Gastrocnemius medialis (tissue), 4 donors: ENCODE measurements at regions not wholly inside any gene's neighbourhood (a gene's known extent, or its start where the extent isn't known, plus 50 kb on each side); places are given as distances from the start of the nearest gene placed in this dataset.

ENCODE experiments used
- ATAC-seq, 2 donors: fragments of 150-250 bp; one replicate each; pipeline ENCODE4 v1.9.1; 2016
- DNase-seq, 2 donors: peaks; one replicate each; pipeline ENCODE4 v3.0.0-alpha.2; 2019
- H3K27ac ChIP-seq, 4 donors: fragments of 200-600 bp; sonication (generic); 1 replicate in 1 of 4; 2 replicates in 3 of 4; pipeline ENCODE4 v1.5.1; 2016 to 2018; ENCODE audit warnings: mild to moderate bottlenecking in 2 of 4, moderate library complexity in 1 of 4
- H3K27me3 ChIP-seq, 3 donors: fragments of 200-600 bp; sonication (generic) in 2 of 3; 1 replicate in 1 of 3; 2 replicates in 2 of 3; pipeline versions ENCODE4 v1.5.1 to v1.6.0; 2016 to 2019; ENCODE audit warnings: mild to moderate bottlenecking in 1 of 3, moderate library complexity in 1 of 3
- H3K36me3 ChIP-seq, 2 donors: fragments of 200-600 bp; sonication (generic) in 1 of 2; one replicate each; pipeline ENCODE4 v1.5.1; 2017 to 2018
- H3K4me1 ChIP-seq, 2 donors: fragments of 200-600 bp; sonication (generic) in 1 of 2; one replicate each; pipeline ENCODE4 v1.5.1; 2016 to 2017; ENCODE audit warnings: mild to moderate bottlenecking in 2 of 2
- H3K4me3 ChIP-seq, 4 donors: fragments of 200-600 bp; sonication (generic) in 3 of 4; 1 replicate in 1 of 4; 2 replicates in 3 of 4; pipeline ENCODE4 v1.5.1; 2016 to 2019; ENCODE audit warnings: mild to moderate bottlenecking in 2 of 4
- H3K9me3 ChIP-seq, 3 donors: fragments of 200-600 bp; sonication (generic) in 2 of 3; 1 replicate in 1 of 3; 2 replicates in 2 of 3; pipeline ENCODE4 v1.5.1; 2016 to 2019
- CTCF ChIP-seq, 5 experiments: fragments of 450-650 bp in 3 of 5; fragments of 200-600 bp in 2 of 5; sonication (generic) in 2 of 5; IDR thresholded peaks in 4 of 5; conservative IDR thresholded peaks in 1 of 5; 1 replicate in 4 of 5; 2 replicates in 1 of 5; pipeline ENCODE4 v1.5.1; 2016 to 2019; ENCODE audit warnings: antibody characterized with exemption in 5 of 5, mild to moderate bottlenecking in 3 of 5, moderate library complexity in 3 of 5
- POLR2A ChIP-seq, 2 donors: fragments of 450-650 bp; IDR thresholded peaks; one replicate each; pipeline ENCODE4 v1.6.1; 2017; ENCODE audit warnings: antibody characterized with exemption in 2 of 2, mild to moderate bottlenecking in 2 of 2, moderate library complexity in 2 of 2
- in situ Hi-C, 4 donors: fragments of 200-750 bp; cut with MboI; loops; one replicate each; pipeline versions ENCODE4 v1.15.0 to v1.8.0; 2017; ENCODE audit warnings: low sequenced_read_pairs in 4 of 4
- intact Hi-C: fragments of 100-400 bp; cut with DNase I; formaldehyde crosslinking; loops from one replicate; pipeline ENCODE4 v1.15.1; 2023; ENCODE audit warnings: low total_unique reads

DNA sequence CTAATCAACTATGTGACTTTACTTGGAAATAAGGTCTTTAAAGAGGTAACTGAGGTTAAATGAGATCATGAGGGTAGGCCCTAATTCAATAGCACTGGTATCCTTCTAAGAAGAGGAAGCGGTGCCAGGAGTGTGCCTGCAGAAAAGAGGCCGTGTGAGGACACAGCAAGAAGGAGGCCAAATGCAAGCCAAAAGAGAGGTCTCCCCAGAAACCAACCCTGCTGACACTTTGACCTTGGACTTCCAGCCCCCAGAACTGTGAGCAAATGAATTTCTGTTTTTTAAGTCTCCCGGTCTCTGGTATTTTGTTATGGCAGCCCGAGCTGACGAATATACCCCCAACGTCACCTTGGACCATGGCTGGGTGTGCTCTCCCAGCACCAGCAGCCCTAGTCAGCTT lies 257.5 kb upstream of the NCKAP5 start:
- intact Hi-C loops, result no loop called here
- H3K36me3 ChIP-seq, result no peaks in the 10 kb centered on the region
- no peak for TF ChIP-seq CTCF (IDR thresholded peaks at IDR 0.05 in 4 of 5, conservative IDR thresholded peaks at IDR 0.05 in 1 of 5)
- no peak overlapping the region for H3K4me3 ChIP-seq
- no peaks in the 10 kb centered on the region for H3K27me3 ChIP-seq
- DNase-seq, result no peak
- no peak for ATAC-seq
- in situ Hi-C loops, result no loop called here
- H3K9me3 ChIP-seq, result no peaks in the 10 kb centered on the region
- no peak overlapping the region for H3K27ac ChIP-seq
- no peaks in the 10 kb centered on the region for H3K4me1 ChIP-seq

- H3K27ac ChIP-seq, result no peak overlapping the region
- H3K36me3 ChIP-seq, result no peaks in the 10 kb centered on the region
- DNase-seq (no peak), ATAC-seq (no peak)
- no peaks in the 10 kb centered on the region for H3K27me3 ChIP-seq
- TF ChIP-seq CTCF (IDR thresholded peaks at IDR 0.05 in 4 of 5, conservative IDR thresholded peaks at IDR 0.05 in 1 of 5) (no peak), POLR2A (IDR thresholded peaks at IDR 0.05) (no peak)
- H3K4me3 ChIP-seq, result no peak overlapping the region
- intact Hi-C loops (no loop called here), in situ Hi-C loops (no loop called here)
- H3K4me1 ChIP-seq, result no peaks in the 10 kb centered on the region
- no peaks in the 10 kb centered on the region for H3K9me3 ChIP-seq
Observed at GRCh38 chr2:133828913-133829312, 260.6 kb upstream of the NCKAP5 start.

DNA sequence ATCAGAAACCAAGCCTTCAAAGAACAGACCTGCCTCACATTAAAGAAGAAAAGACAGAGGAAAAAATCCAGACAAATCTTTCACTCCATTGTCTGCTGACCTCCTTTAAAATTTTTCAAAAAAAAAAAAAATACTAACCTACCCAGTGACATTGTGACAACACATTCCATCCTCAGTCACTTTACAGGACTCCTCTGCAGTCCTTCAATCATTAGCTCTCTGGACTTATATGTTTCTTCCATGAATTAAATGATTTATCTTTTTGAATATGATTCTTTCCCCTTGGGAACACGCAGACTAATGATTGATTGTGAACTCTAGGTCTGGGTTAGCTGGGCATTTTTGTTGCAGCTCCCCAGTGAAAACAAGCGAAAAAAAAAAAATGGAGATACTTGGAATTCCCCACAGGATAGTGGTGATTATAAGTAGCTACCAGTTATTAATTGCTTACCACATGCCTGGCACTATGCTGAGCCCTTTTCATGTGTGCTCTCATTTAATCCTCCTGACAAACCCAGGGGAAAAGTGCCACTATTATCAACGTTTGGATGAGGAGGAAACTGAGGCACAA lies 261.3 kb upstream of the NCKAP5 start:
- DNase-seq (no peak), ATAC-seq (no peak)
- no peaks in the 10 kb centered on the region for H3K27me3 ChIP-seq
- TF ChIP-seq POLR2A (IDR thresholded peaks at IDR 0.05), result no peak
- TF ChIP-seq CTCF (IDR thresholded peaks at IDR 0.05 in 4 of 5, conservative IDR thresholded peaks at IDR 0.05 in 1 of 5), result no peak
- no peaks in the 10 kb centered on the region for H3K36me3 ChIP-seq
- no peak overlapping the region for H3K4me3 ChIP-seq
- no peaks in the 10 kb centered on the region for H3K4me1 ChIP-seq
- intact Hi-C loops, result no loop called here
- no peaks in the 10 kb centered on the region for H3K9me3 ChIP-seq
- in situ Hi-C loops, result no loop called here
- H3K27ac ChIP-seq, result no peak overlapping the region

DNA sequence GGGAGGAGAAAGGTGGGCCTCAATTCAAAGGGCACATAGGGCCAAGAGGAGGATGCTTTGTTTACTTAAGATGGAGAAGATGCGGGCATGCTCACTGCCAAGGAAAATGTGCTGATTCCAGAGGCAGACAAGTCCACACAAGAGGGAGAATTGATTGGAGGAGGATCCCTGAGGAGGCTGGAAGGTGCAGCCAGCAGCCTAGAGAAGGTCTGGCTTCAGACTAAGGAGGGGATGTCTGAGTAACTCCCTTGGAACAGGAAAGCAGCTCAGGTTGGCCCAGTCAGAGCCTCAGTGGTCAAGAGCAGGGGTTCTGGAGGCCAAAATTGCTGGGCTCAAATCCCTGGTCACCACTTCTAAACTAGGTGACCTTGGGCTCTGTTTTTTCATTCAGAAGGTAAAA lies 265.5 kb upstream of the NCKAP5 start:
- in situ Hi-C loops, result no loop called here
- ATAC-seq, result no peak
- no peak overlapping the region for H3K4me3 ChIP-seq
- DNase-seq, result no peak
- H3K9me3 ChIP-seq, result no peaks in the 10 kb centered on the region
- intact Hi-C loops, result no loop called here
- no peaks in the 10 kb centered on the region for H3K36me3 ChIP-seq
- no peaks in the 10 kb centered on the region for H3K27me3 ChIP-seq
- no peak overlapping the region for H3K27ac ChIP-seq
- no peak for TF ChIP-seq POLR2A (IDR thresholded peaks at IDR 0.05)
- TF ChIP-seq CTCF (IDR thresholded peaks at IDR 0.05 in 4 of 5, conservative IDR thresholded peaks at IDR 0.05 in 1 of 5), result no peak
- H3K4me1 ChIP-seq, result no peaks in the 10 kb centered on the region
